Mesenchymal stem cell (in vitro differentiated cells and primary cell): ENCODE measurements at regions not wholly inside any gene's neighbourhood (a gene's known extent, or its start where the extent isn't known, plus 50 kb on each side); places are given as distances from the start of the nearest gene placed in this dataset.

Experiments
- DNase-seq: peaks from one replicate; pipeline ENCODE4 v3.0.0-alpha.2; 2013
- H2AFZ ChIP-seq: one replicate; pipeline ENCODE4 v1.6.1; 2013; ENCODE audit warnings: low read depth, mild to moderate bottlenecking, control low read depth, inconsistent platforms, low read length, moderate library complexity
- H2AK5ac ChIP-seq: 2 replicates; pipeline ENCODE4 v1.6.1; 2013; ENCODE audit warnings: low read length, moderate library complexity, mild to moderate bottlenecking, inconsistent platforms; ENCODE audit not compliant: severe bottlenecking
- H2BK120ac ChIP-seq: one replicate; pipeline ENCODE4 v1.6.1; 2013; ENCODE audit warnings: low read depth, mild to moderate bottlenecking, inconsistent platforms, low read length, moderate library complexity
- H2BK12ac ChIP-seq, 2 experiments: one replicate each; pipeline ENCODE4 v1.6.1; 2013; ENCODE audit warnings: inconsistent platforms in 2 of 2, low read length in 2 of 2, mild to moderate bottlenecking in 2 of 2, moderate library complexity in 2 of 2, control low read depth in 1 of 2
- H2BK15ac ChIP-seq: one replicate; pipeline ENCODE4 v1.6.1; 2013; ENCODE audit warnings: mild to moderate bottlenecking, low read depth, inconsistent platforms; ENCODE audit not compliant: poor library complexity, severe bottlenecking
- H2BK5ac ChIP-seq: 2 replicates; pipeline ENCODE4 v1.6.1; 2013; ENCODE audit warnings: low read depth, mild to moderate bottlenecking, low read length, control low read depth, inconsistent platforms; ENCODE audit not compliant: poor library complexity, severe bottlenecking
- H3K14ac ChIP-seq, 2 experiments: one replicate each; pipeline ENCODE4 v1.6.1; 2013; ENCODE audit warnings: inconsistent platforms in 2 of 2, low read length in 2 of 2, control low read depth in 1 of 2, mild to moderate bottlenecking in 1 of 2, moderate library complexity in 1 of 2
- H3K18ac ChIP-seq, 2 experiments: one replicate each; pipeline ENCODE4 v1.6.1; 2013; ENCODE audit warnings: inconsistent platforms in 2 of 2, low read length in 2 of 2, control low read depth in 1 of 2, low read depth in 1 of 2, mild to moderate bottlenecking in 1 of 2
- H3K23ac ChIP-seq, 2 experiments: one replicate each; pipeline ENCODE4 v1.6.1; 2013; ENCODE audit warnings: inconsistent platforms in 2 of 2, low read length in 2 of 2, mild to moderate bottlenecking in 2 of 2, moderate library complexity in 2 of 2, control low read depth in 1 of 2
- H3K27ac ChIP-seq: 2 replicates; pipeline ENCODE4 v1.5.1; 2013; ENCODE audit warnings: mild to moderate bottlenecking, moderate library complexity, low read length, control low read depth, inconsistent platforms; ENCODE audit not compliant: poor library complexity, severe bottlenecking
- H3K27me3 ChIP-seq, 2 experiments: 2 replicates each; pipeline versions ENCODE4 v1.6.1 to v1.7.0; 2013; ENCODE audit warnings: low read length in 2 of 2, mild to moderate bottlenecking in 2 of 2, moderate library complexity in 2 of 2, control low read depth in 1 of 2, inconsistent platforms in 1 of 2; ENCODE audit not compliant: control insufficient read depth in 1 of 2, insufficient read depth in 1 of 2
- H3K36me3 ChIP-seq, 2 experiments: 2 replicates each; pipeline versions ENCODE4 v1.6.1 to v1.7.0; 2013; ENCODE audit warnings: low read length in 2 of 2, control low read depth in 1 of 2, inconsistent platforms in 1 of 2, low read depth in 1 of 2, mild to moderate bottlenecking in 1 of 2; ENCODE audit not compliant: insufficient read depth in 2 of 2, control insufficient read depth in 1 of 2
- H3K4ac ChIP-seq, 2 experiments: one replicate each; pipeline ENCODE4 v1.6.1; 2013; ENCODE audit warnings: inconsistent platforms in 2 of 2, low read length in 2 of 2, mild to moderate bottlenecking in 2 of 2, moderate library complexity in 2 of 2, control low read depth in 1 of 2, low read depth in 1 of 2
- H3K4me1 ChIP-seq: 2 replicates; pipeline ENCODE4 v1.6.1; 2013; ENCODE audit warnings: low read depth, low read length, control low read depth; ENCODE audit not compliant: control insufficient read depth, insufficient read depth
- H3K4me2 ChIP-seq: 2 replicates; pipeline ENCODE4 v1.6.1; 2013; ENCODE audit warnings: low read length, mild to moderate bottlenecking, inconsistent platforms; ENCODE audit not compliant: poor library complexity, severe bottlenecking
- H3K4me3 ChIP-seq, 2 experiments: 2 replicates each; pipeline versions ENCODE4 v1.5.1 to v1.7.0; 2013; ENCODE audit warnings: low read length in 2 of 2, mild to moderate bottlenecking in 2 of 2, control low read depth in 1 of 2, low read depth in 1 of 2; ENCODE audit not compliant: insufficient read depth in 1 of 2
- H3K79me1 ChIP-seq: replicated peaks from 2 replicates; pipeline ENCODE4 v1.6.1; 2013; ENCODE audit warnings: mild to moderate bottlenecking, control low read depth, low read length, inconsistent platforms; ENCODE audit not compliant: poor library complexity, severe bottlenecking
- H3K9ac ChIP-seq: 2 replicates; pipeline ENCODE4 v1.7.0; 2013; ENCODE audit warnings: mild to moderate bottlenecking, low read length, moderate library complexity
- H3K9me3 ChIP-seq: 2 replicates; pipeline ENCODE4 v1.7.0; 2013; ENCODE audit warnings: mild to moderate bottlenecking, low read length; ENCODE audit not compliant: control insufficient read depth
- H4K8ac ChIP-seq: one replicate; pipeline ENCODE4 v1.6.1; 2013; ENCODE audit warnings: inconsistent platforms, mild to moderate bottlenecking, low read length, moderate library complexity
- H4K91ac ChIP-seq: one replicate; pipeline ENCODE4 v1.6.1; 2013; ENCODE audit warnings: mild to moderate bottlenecking, low read length, inconsistent platforms
- WGBS: methylation state at CpG from one replicate; pipeline ENCODE4 v1.1.7; 2013; ENCODE audit warnings: mixed read lengths; 5-methylcytosine and 5-hydroxymethylcytosine counted together

DNA sequence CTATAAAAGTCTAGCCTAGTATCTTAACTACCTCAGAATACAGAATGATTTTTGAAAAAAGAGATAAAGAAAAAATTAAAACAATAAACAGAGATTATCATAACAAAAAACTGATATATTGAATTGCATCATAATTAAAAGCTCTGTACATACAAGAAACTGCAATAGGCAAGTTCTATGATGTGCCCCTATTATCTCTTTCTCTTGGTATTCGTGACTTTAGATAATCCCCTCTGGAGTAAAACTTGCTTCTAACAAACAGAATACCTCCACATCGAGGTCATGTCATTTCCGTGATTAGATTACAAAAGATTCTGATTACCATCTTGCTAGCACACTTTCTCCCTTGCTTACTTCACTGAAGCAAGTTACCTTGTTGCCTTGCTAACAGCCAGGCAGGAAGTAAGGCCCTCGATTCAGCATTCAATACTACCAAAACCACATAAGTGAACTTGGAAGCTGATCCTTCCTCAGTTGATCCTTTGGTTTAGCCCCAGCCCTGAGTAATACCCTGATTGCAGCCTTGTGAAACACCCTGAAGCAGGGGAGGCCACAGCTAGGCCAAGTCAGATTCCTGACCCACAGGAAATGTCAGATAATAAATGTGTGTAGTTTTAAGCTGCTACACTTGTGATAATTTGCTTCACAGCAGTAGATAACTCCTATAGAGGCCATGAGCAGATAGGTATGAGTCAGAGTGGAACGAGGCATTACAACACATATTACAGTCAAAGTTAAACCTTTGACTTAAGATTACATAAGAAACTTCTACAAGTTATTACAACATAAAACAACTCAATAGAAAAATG lies 53.7 kb upstream of the TMX4 start:
- H4K8ac ChIP-seq, result peak overlapping the region; percentile 42
- no peak overlapping the region for H3K18ac ChIP-seq
- peak overlapping the region; percentile 30 for H3K27ac ChIP-seq
- H3K4me1 ChIP-seq, result peaks cover 2% of the 10 kb centered on the region
- H3K9ac ChIP-seq, result peak overlapping the region; percentile 26
- WGBS, result 16% methylated on average over 5 of the region's 5 CpGs
- no peak overlapping the region for H3K4me2 ChIP-seq
- peak; percentile 78 for DNase-seq
- H2BK120ac ChIP-seq, result no peak overlapping the region
- no peaks in the 10 kb centered on the region for H3K27me3 ChIP-seq
- H3K79me1 ChIP-seq, result no peaks in the 10 kb centered on the region
- H4K91ac ChIP-seq, result no peak overlapping the region
- no peak overlapping the region for H2AK5ac ChIP-seq
- no peak overlapping the region for H2BK12ac ChIP-seq
- no peak overlapping the region for H3K4me3 ChIP-seq
- no peaks in the 10 kb centered on the region for H3K36me3 ChIP-seq
- H3K23ac ChIP-seq, result no peak overlapping the region
- no peak overlapping the region for H3K14ac ChIP-seq
- H3K9me3 ChIP-seq, result no peaks in the 10 kb centered on the region
- no peak overlapping the region for H2AFZ ChIP-seq
- no peak overlapping the region for H3K4ac ChIP-seq
- no peak overlapping the region for H2BK15ac ChIP-seq
- H2BK5ac ChIP-seq, result no peak overlapping the region

DNA sequence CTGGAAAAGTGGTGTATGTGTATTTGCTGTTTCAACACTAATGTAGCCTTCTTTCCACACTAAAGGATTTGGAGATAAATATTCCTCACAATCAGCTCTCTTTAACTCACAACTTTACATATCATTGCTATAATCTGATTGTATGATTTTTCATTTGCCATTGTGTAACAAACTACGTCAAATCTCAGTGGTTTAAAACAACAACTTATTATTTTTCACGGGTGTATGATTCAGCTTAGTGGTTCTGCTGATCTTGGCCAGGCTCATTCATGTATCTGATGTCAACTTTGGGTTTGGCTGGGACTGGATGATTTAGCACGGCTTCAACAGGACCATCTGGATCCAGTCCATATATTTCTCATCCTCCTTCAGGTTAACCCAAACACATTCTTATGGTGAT lies 55.4 kb upstream of the TMX4 start:
- no peak overlapping the region for H2AFZ ChIP-seq
- no peaks in the 10 kb centered on the region for H3K27me3 ChIP-seq
- no peak overlapping the region for H3K18ac ChIP-seq
- no peak overlapping the region for H2AK5ac ChIP-seq
- H3K4me1 ChIP-seq, result peaks cover 2% of the 10 kb centered on the region
- no peak overlapping the region for H4K91ac ChIP-seq
- whole genome bisulfite sequencing, result 100% methylated on average over 2 of the region's 3 CpGs
- no peak for DNase-seq
- no peak overlapping the region for H2BK12ac ChIP-seq
- no peaks in the 10 kb centered on the region for H3K9me3 ChIP-seq
- H3K23ac ChIP-seq, result no peak overlapping the region
- H3K36me3 ChIP-seq, result no peaks in the 10 kb centered on the region
- H2BK15ac ChIP-seq, result no peak overlapping the region
- H3K4me3 ChIP-seq, result no peak overlapping the region
- H3K79me1 ChIP-seq, result no peaks in the 10 kb centered on the region
- no peak overlapping the region for H3K27ac ChIP-seq
- no peak overlapping the region for H3K4ac ChIP-seq
- H3K14ac ChIP-seq, result no peak overlapping the region
- H4K8ac ChIP-seq, result no peak overlapping the region
- H2BK5ac ChIP-seq, result no peak overlapping the region
- no peak overlapping the region for H3K9ac ChIP-seq
- no peak overlapping the region for H2BK120ac ChIP-seq
- H3K4me2 ChIP-seq, result no peak overlapping the region

DNA sequence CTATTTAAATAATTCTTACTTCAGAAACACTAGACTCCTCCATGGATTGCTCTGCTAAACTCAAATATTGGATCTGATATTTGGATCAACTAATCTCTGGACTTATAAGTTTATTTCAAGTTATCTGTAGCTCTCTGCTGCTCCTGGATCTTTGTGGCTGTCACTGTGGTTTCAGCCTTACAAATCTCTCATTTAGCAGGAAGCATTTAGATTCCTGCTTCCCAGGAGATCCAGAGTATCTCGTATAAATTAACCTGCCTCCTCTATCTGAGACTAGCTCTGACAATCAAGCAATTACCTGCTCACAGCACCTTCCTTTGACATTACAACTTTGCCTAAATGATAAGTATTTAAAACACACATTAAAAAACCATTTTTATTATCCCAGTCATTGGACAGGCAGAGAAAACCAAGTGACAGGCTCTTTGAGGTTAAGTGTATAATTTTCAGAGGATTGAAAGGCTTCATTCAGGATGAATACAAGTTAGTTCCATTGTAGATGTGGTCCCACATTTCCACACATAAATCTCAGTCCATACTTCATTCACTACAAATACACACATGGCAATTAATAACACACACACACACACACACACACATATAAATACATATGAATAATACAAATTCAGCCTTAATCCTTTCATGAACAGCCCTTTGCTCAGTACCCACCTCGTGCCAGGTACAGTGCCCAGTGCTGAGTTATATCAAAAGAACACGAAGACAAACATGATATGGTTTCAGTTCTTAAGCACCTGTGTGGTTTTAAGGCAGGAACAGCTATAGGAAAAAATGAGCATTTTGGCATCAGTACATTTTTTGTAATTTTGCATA lies 55.5 kb upstream of the PLCB1 start:
- peaks cover 2% of the 10 kb centered on the region for H3K4me1 ChIP-seq
- H2AFZ ChIP-seq, result no peak overlapping the region
- WGBS, result 95% methylated on average over 3 of the region's 3 CpGs
- no peak overlapping the region for H2BK120ac ChIP-seq
- H4K8ac ChIP-seq, result no peak overlapping the region
- no peaks in the 10 kb centered on the region for H3K79me1 ChIP-seq
- no peak overlapping the region for H3K4me3 ChIP-seq
- no peak overlapping the region for H3K18ac ChIP-seq
- no peak overlapping the region for H3K14ac ChIP-seq
- H2BK5ac ChIP-seq, result no peak overlapping the region
- no peak for DNase-seq
- no peak overlapping the region for H3K27ac ChIP-seq
- H3K23ac ChIP-seq, result no peak overlapping the region
- H2AK5ac ChIP-seq, result no peak overlapping the region
- H3K27me3 ChIP-seq, result no peaks in the 10 kb centered on the region
- H3K9ac ChIP-seq, result no peak overlapping the region
- no peak overlapping the region for H3K4ac ChIP-seq
- H4K91ac ChIP-seq, result no peak overlapping the region
- no peak overlapping the region for H2BK15ac ChIP-seq
- H3K36me3 ChIP-seq, result no peaks in the 10 kb centered on the region
- no peaks in the 10 kb centered on the region for H3K9me3 ChIP-seq
- H2BK12ac ChIP-seq, result no peak overlapping the region
- H3K4me2 ChIP-seq, result no peak overlapping the region

DNA sequence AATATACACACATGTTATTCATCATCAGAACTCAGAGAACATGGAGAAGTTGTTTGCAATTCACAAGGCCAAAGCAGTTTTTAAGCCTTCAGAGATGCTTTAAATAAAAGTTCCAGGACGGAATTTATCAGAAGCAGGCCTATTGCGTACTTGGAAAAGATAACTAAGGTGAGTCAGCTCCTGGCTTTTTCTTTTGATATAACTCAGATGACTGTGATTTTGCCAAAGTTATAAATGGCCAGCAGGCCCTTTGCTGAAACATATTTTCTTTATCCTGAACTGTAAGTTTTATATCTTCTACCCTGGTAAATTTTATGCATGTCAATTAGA lies 55.0 kb upstream of the PLCB1 start:
- no peak overlapping the region for H3K18ac ChIP-seq
- no peak overlapping the region for H3K23ac ChIP-seq
- peak overlapping the region; percentile 17 for H3K9ac ChIP-seq
- H2BK120ac ChIP-seq, result no peak overlapping the region
- H4K8ac ChIP-seq, result no peak overlapping the region
- H3K4me3 ChIP-seq, result no peak overlapping the region
- H4K91ac ChIP-seq, result no peak overlapping the region
- H3K9me3 ChIP-seq, result no peaks in the 10 kb centered on the region
- no peak overlapping the region for H2BK12ac ChIP-seq
- H3K27me3 ChIP-seq, result no peaks in the 10 kb centered on the region
- no peaks in the 10 kb centered on the region for H3K36me3 ChIP-seq
- H2BK15ac ChIP-seq, result no peak overlapping the region
- H3K4me1 ChIP-seq, result peaks cover 2% of the 10 kb centered on the region
- DNase-seq, result no peak
- no peaks in the 10 kb centered on the region for H3K79me1 ChIP-seq
- no peak overlapping the region for H3K27ac ChIP-seq
- H3K4ac ChIP-seq, result no peak overlapping the region
- no peak overlapping the region for H2BK5ac ChIP-seq
- WGBS, result 87% methylated on average over 2 of the region's 2 CpGs
- H2AK5ac ChIP-seq, result no peak overlapping the region
- H3K4me2 ChIP-seq, result no peak overlapping the region
- no peak overlapping the region for H2AFZ ChIP-seq
- no peak overlapping the region for H3K14ac ChIP-seq
